HFFc6 (cell line): ENCODE measurements at regions not wholly inside any gene's neighbourhood (a gene's known extent, or its start where the extent isn't known, plus 50 kb on each side); places are given as distances from the start of the nearest gene placed in this dataset.

ENCODE experiments used
- DNase-seq: peaks from one replicate; pipeline ENCODE4 v3.0.0-alpha.2; 2018
- H3K27ac Mint-ChIP-seq: 2 replicates; pipeline ENCODE4 v1.8.0; 2020; ENCODE audit warnings: mild to moderate bottlenecking, mixed read lengths
- H3K27me3 Mint-ChIP-seq: 2 replicates; pipeline ENCODE4 v1.8.0; 2021; ENCODE audit warnings: mild to moderate bottlenecking, moderate library complexity, mixed read lengths; ENCODE audit not compliant: insufficient read depth
- H3K36me3 Mint-ChIP-seq: 2 replicates; pipeline ENCODE4 v1.8.0; 2021; ENCODE audit warnings: low read depth, mixed read lengths
- H3K4me1 Mint-ChIP-seq: 2 replicates; pipeline ENCODE4 v1.8.0; 2020; ENCODE audit warnings: low read depth, mixed read lengths
- H3K4me3 Mint-ChIP-seq: 2 replicates; pipeline ENCODE4 v1.8.0; 2020; ENCODE audit warnings: mild to moderate bottlenecking, moderate library complexity, mixed read lengths
- H3K9me3 Mint-ChIP-seq: 2 replicates; pipeline ENCODE4 v1.8.0; 2020; ENCODE audit warnings: mild to moderate bottlenecking, mixed read lengths
- CTCF ChIP-seq: fragments of 200-600 bp; sonication (generic); IDR thresholded peaks from 2 replicates; pipeline ENCODE4 v1.5.0; 2021; ENCODE audit warnings: antibody characterized with exemption, mild to moderate bottlenecking

GRCh38 chr16:88194397-88195268 is 188.1 kb upstream of the ZNF469 start:
- peak; percentile 66 for TF ChIP-seq CTCF
- peaks cover 6% of the 10 kb centered on the region for H3K36me3 Mint-ChIP-seq
- H3K4me1 Mint-ChIP-seq = peaks cover 13% of the 10 kb centered on the region
- peaks cover 7% of the 10 kb centered on the region for H3K27me3 Mint-ChIP-seq
- peak overlapping the region; percentile 22; the same call in 1 of the 2 replicates for H3K27ac Mint-ChIP-seq
- H3K9me3 Mint-ChIP-seq = peaks cover 8% of the 10 kb centered on the region
- DNase-seq = no peak
- H3K4me3 Mint-ChIP-seq = no peak overlapping the region; the same call in 1 of the 2 replicates

- no peak for TF ChIP-seq CTCF
- Mint-ChIP-seq H3K27ac (no peak overlapping the region), H3K9me3 (peaks cover 5% of the 10 kb centered on the region)
Observed at GRCh38 chr16:88195269-88195705, 187.5 kb upstream of the ZNF469 start.

GRCh38 chr16:88195911-88196465 is 186.8 kb upstream of the ZNF469 start:
- H3K27ac Mint-ChIP-seq = no peak overlapping the region
- peaks cover 13% of the 10 kb centered on the region for H3K4me1 Mint-ChIP-seq
- no peak for TF ChIP-seq CTCF
- H3K4me3 Mint-ChIP-seq = no peak overlapping the region
- peaks cover 5% of the 10 kb centered on the region for H3K9me3 Mint-ChIP-seq
- DNase-seq = no peak
- peaks cover 6% of the 10 kb centered on the region for H3K36me3 Mint-ChIP-seq
- H3K27me3 Mint-ChIP-seq = peaks cover 7% of the 10 kb centered on the region

More at GRCh38 chr16:88195269-88195705, 187.5 kb upstream of the ZNF469 start:
- Mint-ChIP-seq H3K27me3 (peaks cover 7% of the 10 kb centered on the region), H3K36me3 (peaks cover 6% of the 10 kb centered on the region), H3K4me1 (peaks cover 13% of the 10 kb centered on the region), H3K4me3 (no peak overlapping the region)
- no peak for DNase-seq

- Mint-ChIP-seq H3K27me3 (peaks cover 5% of the 10 kb centered on the region), H3K27ac (no peak overlapping the region), H3K36me3 (peaks cover 6% of the 10 kb centered on the region), H3K4me3 (no peak overlapping the region), H3K9me3 (peaks cover 5% of the 10 kb centered on the region), H3K4me1 (peaks cover 13% of the 10 kb centered on the region)
- TF ChIP-seq CTCF = no peak
- no peak for DNase-seq
Observed at GRCh38 chr16:88196471-88197400, 186.0 kb upstream of the ZNF469 start.
